ENCODE measurements at regions not wholly inside any gene's neighbourhood (a gene's known extent, or its start where the extent isn't known, plus 50 kb on each side); places are given as distances from the start of the nearest gene placed in this dataset.

DNA sequence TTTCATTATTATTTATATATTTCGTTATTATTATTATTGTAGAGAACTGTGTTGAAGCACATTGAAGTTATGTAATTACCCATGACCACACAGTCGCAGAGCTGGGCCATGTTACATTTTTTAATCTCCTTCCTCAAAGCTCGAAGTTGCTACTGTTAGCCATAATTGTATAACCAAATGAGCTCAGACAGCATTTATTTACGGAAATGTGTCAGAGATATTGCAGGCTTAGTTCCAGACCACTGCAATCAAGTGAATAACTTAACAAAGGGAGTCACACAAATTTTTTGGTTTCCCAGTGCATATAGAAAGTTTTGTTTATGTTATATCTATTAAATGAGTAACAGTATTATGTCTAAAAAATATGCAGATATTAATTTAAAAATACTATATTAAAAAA is 147.1 kb upstream of the SLITRK1 start:
- TF ChIP-seq EZH2 (IDR thresholded peaks at IDR 0.05; ENCODE audit: borderline replicate concordance, insufficient read depth, low read depth, low read length, poor library complexity, severe bottlenecking) = no peak
- no peak for TF ChIP-seq CTCF (IDR thresholded peaks at IDR 0.05)

All from B cell (primary cell).